ENCODE measurements at regions not wholly inside any gene's neighbourhood (a gene's known extent, or its start where the extent isn't known, plus 50 kb on each side); places are given as distances from the start of the nearest gene placed in this dataset.

DNA sequence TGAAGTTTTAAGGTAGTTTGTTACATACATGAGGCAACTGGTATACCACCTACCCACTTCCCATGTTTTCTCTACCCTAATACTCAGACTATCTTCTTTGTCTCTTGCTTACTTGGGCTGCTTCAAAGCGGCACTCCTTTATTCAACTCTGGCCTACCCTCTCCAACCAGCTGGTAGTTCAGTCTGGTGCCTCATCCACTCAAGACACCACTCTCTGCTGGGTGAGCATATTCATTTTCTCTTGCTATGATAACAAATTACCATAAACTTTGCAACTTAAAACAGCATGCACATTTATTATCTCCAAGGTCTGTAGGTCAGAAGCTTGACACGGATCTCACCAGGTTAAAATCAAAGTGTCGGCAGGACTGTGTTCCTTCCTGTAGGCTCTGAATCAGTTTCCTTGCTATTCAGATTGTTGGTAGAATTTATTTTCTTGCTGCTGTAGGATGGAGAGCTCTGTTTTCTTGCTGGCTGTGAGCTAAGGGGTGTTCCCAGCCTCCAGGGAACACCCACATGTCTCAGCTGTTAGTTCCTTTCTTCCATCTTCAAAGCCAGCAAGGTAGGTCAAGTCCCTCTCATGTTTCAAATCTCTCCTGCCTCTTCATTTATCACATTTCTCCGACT, 666.0 kb downstream of the DIAPH3 start:
- no peak for TF ChIP-seq NKRF (conservative IDR thresholded peaks at IDR 0.05)
- TF ChIP-seq ZNF592 (IDR thresholded peaks at IDR 0.05), result no peak
- TF ChIP-seq, protein P1, sequence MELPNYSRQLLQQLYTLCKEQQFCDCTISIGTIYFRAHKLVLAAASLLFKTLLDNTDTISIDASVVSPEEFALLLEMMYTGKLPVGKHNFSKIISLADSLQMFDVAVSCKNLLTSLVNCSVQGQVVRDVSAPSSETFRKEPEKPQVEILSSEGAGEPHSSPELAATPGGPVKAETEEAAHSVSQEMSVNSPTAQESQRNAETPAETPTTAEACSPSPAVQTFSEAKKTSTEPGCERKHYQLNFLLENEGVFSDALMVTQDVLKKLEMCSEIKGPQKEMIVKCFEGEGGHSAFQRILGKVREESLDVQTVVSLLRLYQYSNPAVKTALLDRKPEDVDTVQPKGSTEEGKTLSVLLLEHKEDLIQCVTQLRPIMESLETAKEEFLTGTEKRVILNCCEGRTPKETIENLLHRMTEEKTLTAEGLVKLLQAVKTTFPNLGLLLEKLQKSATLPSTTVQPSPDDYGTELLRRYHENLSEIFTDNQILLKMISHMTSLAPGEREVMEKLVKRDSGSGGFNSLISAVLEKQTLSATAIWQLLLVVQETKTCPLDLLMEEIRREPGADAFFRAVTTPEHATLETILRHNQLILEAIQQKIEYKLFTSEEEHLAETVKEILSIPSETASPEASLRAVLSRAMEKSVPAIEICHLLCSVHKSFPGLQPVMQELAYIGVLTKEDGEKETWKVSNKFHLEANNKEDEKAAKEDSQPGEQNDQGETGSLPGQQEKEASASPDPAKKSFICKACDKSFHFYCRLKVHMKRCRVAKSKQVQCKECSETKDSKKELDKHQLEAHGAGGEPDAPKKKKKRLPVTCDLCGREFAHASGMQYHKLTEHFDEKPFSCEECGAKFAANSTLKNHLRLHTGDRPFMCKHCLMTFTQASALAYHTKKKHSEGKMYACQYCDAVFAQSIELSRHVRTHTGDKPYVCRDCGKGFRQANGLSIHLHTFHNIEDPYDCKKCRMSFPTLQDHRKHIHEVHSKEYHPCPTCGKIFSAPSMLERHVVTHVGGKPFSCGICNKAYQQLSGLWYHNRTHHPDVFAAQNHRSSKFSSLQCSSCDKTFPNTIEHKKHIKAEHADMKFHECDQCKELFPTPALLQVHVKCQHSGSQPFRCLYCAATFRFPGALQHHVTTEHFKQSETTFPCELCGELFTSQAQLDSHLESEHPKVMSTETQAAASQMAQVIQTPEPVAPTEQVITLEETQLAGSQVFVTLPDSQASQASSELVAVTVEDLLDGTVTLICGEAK (IDR thresholded peaks at IDR 0.05; ENCODE audit: borderline replicate concordance), result no peak
- TF ChIP-seq SIX5 (IDR thresholded peaks at IDR 0.05; ENCODE audit: low read depth, low read length, severe bottlenecking), result no peak
- no peak for TF ChIP-seq SUPT20H (IDR thresholded peaks at IDR 0.05; ENCODE audit: borderline replicate concordance, control insufficient read depth, low read depth, low read length)
- no peak for TF ChIP-seq NRF1 (conservative IDR thresholded peaks at IDR 0.05; ENCODE audit: low read depth, low read length)
- no peak for TF ChIP-seq TCF7 (IDR thresholded peaks at IDR 0.05; ENCODE audit: borderline replicate concordance)
- TF ChIP-seq SMAD5 (IDR thresholded peaks at IDR 0.05; ENCODE audit: low read depth), result no peak
- no peak for TF ChIP-seq MTA3 (IDR thresholded peaks at IDR 0.05; ENCODE audit: borderline replicate concordance, low read length)
- TF ChIP-seq RB1 (IDR thresholded peaks at IDR 0.05; ENCODE audit: borderline replicate concordance), result no peak
- TF ChIP-seq TARDBP (IDR thresholded peaks at IDR 0.05; ENCODE audit: borderline replicate concordance), result no peak
- TF ChIP-seq NFXL1 (IDR thresholded peaks at IDR 0.05; ENCODE audit: borderline replicate concordance), result no peak
- no peak for TF ChIP-seq MXI1 (IDR thresholded peaks at IDR 0.05; ENCODE audit: low read depth, low read length)
- no peak overlapping the region for H3K4me2 ChIP-seq (ENCODE audit: control insufficient read depth, insufficient read depth)
- no peaks in the 10 kb centered on the region for H3K4me1 ChIP-seq (ENCODE audit: control insufficient read depth, insufficient read depth, low read length)
- ChIA-PET RAD21 (ENCODE audit: unreplicated experiment) (no interaction called here), CTCF (no interaction called here), POLR2A (no interaction called here), SMC1A (ENCODE audit: uncharacterized antibody, unreplicated experiment) (no interaction called here)
- H3K4me3 ChIP-seq, result no peak overlapping the region
- H3K36me3 ChIP-seq (ENCODE audit: control insufficient read depth in 2 of 2, insufficient read depth in 2 of 2, low read length in 1 of 2), result no peaks in the 10 kb centered on the region
- H3K27ac ChIP-seq (ENCODE audit: control insufficient read depth, insufficient read depth), result no peak overlapping the region
- in situ Hi-C loops (cut with MboI), result no loop called here
- WGBS (ENCODE audit: insufficient coverage, insufficient replicate concordance, low lambda C conversion rate, missing lambda C conversion rate), result 38% methylated on average over 4 of the region's 4 CpGs
- H2AFZ ChIP-seq (ENCODE audit: control insufficient read depth, low read depth, low read length), result no peak overlapping the region
- H3K9me3 ChIP-seq (replicated peaks; ENCODE audit: control insufficient read depth, insufficient read depth, low read length), result no peaks in the 10 kb centered on the region
- H3K27me3 ChIP-seq (replicated peaks in 1 of 2; ENCODE audit: control insufficient read depth in 2 of 2, insufficient read depth in 2 of 2, low read length in 1 of 2), result no peaks in the 10 kb centered on the region; a peak in 1 of 4 replicates
- ATAC-seq, result no peak
- no peak overlapping the region for H3K9ac ChIP-seq (ENCODE audit: control insufficient read depth, insufficient read depth, low read length)
- FAIRE-seq, result no peak
- intact Hi-C loops (cut with micrococcal nuclease; ENCODE audit: unreplicated experiment), result no loop called here
- H3K79me2 ChIP-seq (ENCODE audit: control insufficient read depth, insufficient read depth, low read length), result no peaks in the 10 kb centered on the region
- no TSS peak for BruUV-seq (replicated peaks)
- no peaks in the 10 kb centered on the region; the same call in 1 of the 2 replicates for H4K20me1 ChIP-seq (ENCODE audit: control insufficient read depth, insufficient read depth)
- DNase-seq (ENCODE audit: low read depth, low spot score), result no peak
